Smooth muscle cell of the brain vasculature (primary cell): ENCODE measurements at regions not wholly inside any gene's neighbourhood (a gene's known extent, or its start where the extent isn't known, plus 50 kb on each side); places are given as distances from the start of the nearest gene placed in this dataset.
"Not testable (repeated sequence)": the region's sequence is repeated elsewhere in the genome, so short reads cannot be mapped to it uniquely, and the experiment has no call there.

ENCODE experiments used
- DNase-seq: peaks from one replicate; pipeline ENCODE4 v3.0.0-alpha.2; 2012; ENCODE audit warnings: low read depth, low spot score

- DNase-seq, result no peak
Observed at GRCh38 chr5:120086081-120086480, 378.0 kb upstream of the PRR16 start.

GRCh38 chr5:120088412-120088811, 375.7 kb upstream of the PRR16 start:
- no peak for DNase-seq

- DNase-seq, result no peak
Observed at GRCh38 chr5:120088836-120089235, 375.3 kb upstream of the PRR16 start.

GRCh38 chr5:120091376-120091948, 372.6 kb upstream of the PRR16 start:
- DNase-seq, result no peak

- DNase-seq, result no peak
Observed at GRCh38 chr5:120092649-120093048, 371.5 kb upstream of the PRR16 start.

- DNase-seq, result no peak
Observed at GRCh38 chr5:120093178-120093577, 370.9 kb upstream of the PRR16 start.

- no peak for DNase-seq
Observed at GRCh38 chr5:120096413-120096812, 367.7 kb upstream of the PRR16 start.

- DNase-seq, result no peak
Observed at GRCh38 chr5:120098426-120098825, 365.7 kb upstream of the PRR16 start.

GRCh38 chr5:120098902-120099535, 365.1 kb upstream of the PRR16 start:
- DNase-seq, result no peak

GRCh38 chr5:120101771-120102170, 362.3 kb upstream of the PRR16 start:
- no peak for DNase-seq

- DNase-seq, result no peak
Observed at GRCh38 chr5:120103495-120103894, 360.6 kb upstream of the PRR16 start.

- no peak for DNase-seq
Observed at GRCh38 chr5:120106912-120107525, 357.1 kb upstream of the PRR16 start.

- no peak for DNase-seq
Observed at GRCh38 chr5:120108586-120109248, 355.4 kb upstream of the PRR16 start.

- DNase-seq, result no peak
Observed at GRCh38 chr5:120122703-120123102, 341.4 kb upstream of the PRR16 start.

GRCh38 chr5:120124031-120124430, 340.1 kb upstream of the PRR16 start:
- no peak for DNase-seq

- no peak for DNase-seq
Observed at GRCh38 chr5:120124961-120125360, 339.1 kb upstream of the PRR16 start.

- DNase-seq, result not testable (repeated sequence)
Observed at GRCh38 chr5:120132347-120132746, 331.8 kb upstream of the PRR16 start.

- DNase-seq, result no peak
Observed at GRCh38 chr5:120134944-120135343, 329.2 kb upstream of the PRR16 start.

GRCh38 chr5:120137582-120137981, 326.5 kb upstream of the PRR16 start:
- no peak for DNase-seq

- DNase-seq, result peak; percentile 83
Observed at GRCh38 chr5:120139039-120139438, 325.1 kb upstream of the PRR16 start.

- DNase-seq, result no peak
Observed at GRCh38 chr5:120140501-120140900, 323.6 kb upstream of the PRR16 start.

- no peak for DNase-seq
Observed at GRCh38 chr5:120141076-120141475, 323.0 kb upstream of the PRR16 start.

- DNase-seq, result no peak
Observed at GRCh38 chr5:120146787-120147186, 317.3 kb upstream of the PRR16 start.
